Urinary bladder (tissue), 3 donors: ENCODE measurements at regions not wholly inside any gene's neighbourhood (a gene's known extent, or its start where the extent isn't known, plus 50 kb on each side); places are given as distances from the start of the nearest gene placed in this dataset.
"Not testable (repeated sequence)": the region's sequence is repeated elsewhere in the genome, so short reads cannot be mapped to it uniquely, and the experiment has no call there.

Source experiments
- DNase-seq: peaks from one replicate; pipeline ENCODE4 v3.0.0-alpha.2; 2015; ENCODE audit errors: extremely low spot score
- H3K27ac ChIP-seq: one replicate; pipeline ENCODE4 v1.5.1; 2013; ENCODE audit warnings: low read depth, mild to moderate bottlenecking, moderate library complexity
- H3K36me3 ChIP-seq: one replicate; pipeline ENCODE4 v1.6.1; 2013; ENCODE audit warnings: mild to moderate bottlenecking, moderate library complexity; ENCODE audit not compliant: insufficient read depth
- H3K4me1 ChIP-seq: one replicate; pipeline ENCODE4 v1.6.1; 2013; ENCODE audit warnings: mild to moderate bottlenecking, moderate library complexity; ENCODE audit not compliant: insufficient read depth
- H3K4me3 ChIP-seq: one replicate; pipeline ENCODE4 v1.5.1; 2013; ENCODE audit warnings: low read depth, low read length
- WGBS: extraction: QIAGEN DNeasy Blood & Tissue Kit; methylation state at CpG from one replicate; pipeline ENCODE4 v1.1.7; 2013; 5-methylcytosine and 5-hydroxymethylcytosine counted together
- donor health status: healthy with polysubstance abuse.
- donor health status: healthy.

DNA sequence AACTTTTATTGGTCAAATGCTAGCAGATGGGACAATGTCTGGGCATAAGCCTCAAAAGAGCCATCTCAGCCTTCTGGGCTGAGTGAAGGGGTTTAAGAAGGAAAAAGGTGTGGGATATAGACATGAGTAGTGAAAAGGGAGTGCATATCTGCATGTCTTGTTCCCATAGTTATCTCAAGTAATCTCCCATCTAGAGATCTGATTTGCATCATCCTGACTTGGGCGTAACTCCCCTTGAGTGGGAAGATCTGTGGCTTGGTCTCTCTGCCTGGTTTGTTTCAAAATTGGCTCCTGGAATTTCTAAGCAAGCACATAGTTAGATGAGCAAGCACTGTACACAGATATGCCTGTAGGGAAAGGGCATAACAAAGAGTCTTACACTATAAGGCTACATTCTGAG is 228.9 kb downstream of the SPATA31A6 start:
- 89% methylated on average over 1 of the region's 1 CpG for WGBS
- H3K27ac ChIP-seq, DNase-seq, H3K36me3 ChIP-seq, H3K4me3 ChIP-seq, H3K4me1 ChIP-seq: not testable (repeated sequence)

DNA sequence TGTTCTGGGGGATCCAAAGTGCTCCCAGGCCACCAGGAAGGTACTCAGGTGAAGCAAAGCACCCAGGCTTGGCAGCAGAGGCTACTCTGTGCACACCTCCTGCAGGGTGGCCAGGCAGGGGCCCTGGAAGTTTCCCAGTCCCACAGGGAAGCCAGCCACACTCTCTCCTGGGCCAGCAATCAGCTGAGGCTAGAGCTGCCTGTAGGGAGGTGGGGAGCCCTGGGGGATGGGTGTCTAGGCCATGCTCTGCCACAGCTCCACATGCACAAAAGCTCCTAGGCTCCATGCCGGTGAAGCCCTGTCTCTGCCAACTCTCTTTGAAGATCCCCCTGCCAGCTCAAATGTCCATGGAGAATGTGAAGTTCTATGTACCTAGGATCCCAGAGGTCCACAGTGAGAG is 231.4 kb downstream of the SPATA31A6 start:
- H3K27ac ChIP-seq, DNase-seq, H3K4me1 ChIP-seq, H3K36me3 ChIP-seq, H3K4me3 ChIP-seq: not testable (repeated sequence)
- WGBS, result no CpG with 5 or more reads among the region's 1 CpG

DNA sequence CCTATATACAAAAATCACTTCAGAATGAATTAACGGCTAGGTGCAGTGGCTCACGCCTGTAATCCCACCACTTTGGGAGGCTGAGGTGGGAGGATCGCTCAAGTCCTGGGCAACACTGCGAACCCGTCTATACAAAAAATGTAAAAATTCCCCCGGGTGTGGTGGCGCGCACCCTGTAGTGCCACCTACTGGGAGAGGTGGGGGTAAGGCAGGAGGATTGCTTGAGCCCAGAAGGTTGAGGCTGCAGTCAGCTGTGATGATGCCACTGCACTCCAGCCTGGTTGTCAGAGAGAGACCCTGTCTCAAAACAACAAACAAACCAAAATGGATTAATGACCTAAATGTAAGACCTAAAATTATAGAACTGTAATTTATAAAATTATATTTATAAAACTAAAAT is 236.2 kb downstream of the SPATA31A6 start:
- not testable (repeated sequence) for H3K27ac ChIP-seq, H3K4me1 ChIP-seq, DNase-seq, H3K36me3 ChIP-seq, H3K4me3 ChIP-seq
- 100% methylated on average over 1 of the region's 8 CpGs for WGBS

DNA sequence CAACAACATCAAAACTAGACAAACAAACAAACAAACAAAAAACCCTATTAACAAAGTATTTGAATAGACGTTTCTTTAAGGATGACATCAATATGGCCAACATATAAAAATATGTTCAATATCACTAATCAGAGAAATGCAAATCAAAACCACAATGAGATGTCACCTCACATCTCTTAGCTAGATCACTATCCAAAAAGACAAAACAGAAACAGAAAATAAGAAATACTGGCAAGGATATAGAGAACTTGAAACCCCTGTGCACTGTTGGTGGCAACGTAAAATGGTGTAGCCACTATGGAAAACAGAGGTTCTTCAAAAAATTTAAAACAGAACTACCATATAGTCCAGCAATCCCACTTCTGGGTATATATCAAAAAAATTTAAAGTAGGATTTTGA is 236.9 kb downstream of the SPATA31A6 start:
- H3K36me3 ChIP-seq, DNase-seq, H3K4me1 ChIP-seq, H3K27ac ChIP-seq, H3K4me3 ChIP-seq: not testable (repeated sequence)
- 75% methylated on average over 2 of the region's 2 CpGs for WGBS

DNA sequence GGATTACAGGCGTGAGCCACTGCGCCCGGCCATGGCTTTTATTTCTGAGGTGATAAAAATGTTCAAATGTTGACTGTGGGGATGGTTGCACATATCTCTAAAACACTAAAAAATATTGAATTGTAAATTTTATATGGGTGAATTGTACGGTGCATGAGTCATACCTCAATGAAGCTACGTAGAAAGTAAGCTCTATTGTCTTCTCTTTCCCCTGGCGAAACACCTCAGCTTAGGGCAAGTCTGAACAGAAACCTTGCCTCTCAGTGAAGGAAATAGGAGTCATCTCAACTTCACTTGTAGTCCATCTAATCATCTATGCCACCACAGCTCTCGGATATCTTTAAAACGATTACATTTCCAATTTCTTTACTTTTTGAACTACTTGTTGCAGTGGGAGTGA is 238.2 kb downstream of the SPATA31A6 start:
- not testable (repeated sequence) for H3K36me3 ChIP-seq, H3K4me3 ChIP-seq, H3K27ac ChIP-seq, H3K4me1 ChIP-seq, DNase-seq
- WGBS, result 85% methylated on average over 8 of the region's 8 CpGs

DNA sequence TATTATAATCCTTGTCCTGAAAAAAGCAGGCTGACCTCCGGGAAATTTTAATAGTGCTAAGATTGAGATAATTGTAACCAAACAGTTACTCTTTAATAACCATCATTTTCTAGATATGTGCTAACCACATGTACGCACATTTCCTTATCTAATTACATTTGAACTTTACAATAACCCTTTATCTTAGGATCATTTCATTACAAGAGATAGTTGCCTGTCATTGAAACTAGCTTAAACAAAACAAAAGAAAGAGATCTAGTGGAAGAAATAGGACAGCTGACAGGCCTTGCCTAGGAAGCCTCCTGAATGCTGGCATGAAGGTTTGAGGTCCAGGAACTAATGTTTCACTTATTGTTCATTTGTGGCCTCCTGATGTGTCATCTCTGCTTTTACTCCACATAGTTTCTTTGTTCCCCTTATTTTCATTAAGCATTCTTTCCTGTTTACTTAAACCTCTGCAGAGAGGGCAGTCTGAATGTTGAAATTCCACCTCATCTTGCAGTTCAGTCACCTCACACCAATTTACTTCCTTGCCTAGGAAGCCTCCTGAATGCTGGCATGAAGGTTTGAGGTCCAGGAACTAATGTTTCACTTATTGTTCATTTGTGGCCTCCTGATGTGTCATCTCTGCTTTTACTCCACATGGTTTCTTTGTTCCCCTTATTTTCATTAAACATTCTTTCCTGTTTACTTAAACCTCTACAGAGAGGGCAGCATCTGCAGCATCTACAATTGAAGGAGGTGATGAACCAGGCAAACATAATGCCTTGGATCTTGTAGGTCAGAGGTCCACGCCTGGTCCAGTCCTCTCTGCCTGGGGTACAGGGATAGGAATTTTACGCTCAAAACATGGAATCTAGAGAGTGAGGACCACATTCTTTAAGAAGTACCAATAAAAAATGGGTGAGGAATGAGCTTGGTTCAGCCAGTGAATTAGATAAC is 247.5 kb downstream of the SPATA31A6 start:
- not testable (repeated sequence) for H3K36me3 ChIP-seq, H3K4me3 ChIP-seq, H3K27ac ChIP-seq, DNase-seq, H3K4me1 ChIP-seq
- 75% methylated on average over 4 of the region's 4 CpGs for WGBS

DNA sequence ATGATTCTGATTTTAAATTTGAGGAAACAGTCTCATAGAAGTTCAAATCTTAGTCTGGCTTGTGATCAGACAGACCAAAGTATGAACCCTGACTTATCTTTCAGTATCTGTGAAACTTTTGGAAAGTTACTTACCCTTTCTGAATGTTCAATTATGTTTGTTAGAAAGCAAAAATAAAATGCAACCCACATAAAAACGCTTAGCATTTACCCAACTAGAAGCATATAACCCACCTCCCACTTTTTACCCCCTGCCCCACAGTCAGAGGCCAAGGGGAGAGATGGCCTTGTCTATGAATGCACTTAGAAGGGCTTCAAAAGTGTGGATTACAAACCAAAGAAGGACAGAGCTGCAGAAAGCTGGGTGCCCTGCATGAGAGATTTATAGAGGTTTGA is 248.2 kb downstream of the SPATA31A6 start:
- not testable (repeated sequence) for H3K4me3 ChIP-seq, DNase-seq, H3K27ac ChIP-seq, H3K4me1 ChIP-seq, H3K36me3 ChIP-seq
- 74% methylated on average over 1 of the region's 1 CpG for WGBS

DNA sequence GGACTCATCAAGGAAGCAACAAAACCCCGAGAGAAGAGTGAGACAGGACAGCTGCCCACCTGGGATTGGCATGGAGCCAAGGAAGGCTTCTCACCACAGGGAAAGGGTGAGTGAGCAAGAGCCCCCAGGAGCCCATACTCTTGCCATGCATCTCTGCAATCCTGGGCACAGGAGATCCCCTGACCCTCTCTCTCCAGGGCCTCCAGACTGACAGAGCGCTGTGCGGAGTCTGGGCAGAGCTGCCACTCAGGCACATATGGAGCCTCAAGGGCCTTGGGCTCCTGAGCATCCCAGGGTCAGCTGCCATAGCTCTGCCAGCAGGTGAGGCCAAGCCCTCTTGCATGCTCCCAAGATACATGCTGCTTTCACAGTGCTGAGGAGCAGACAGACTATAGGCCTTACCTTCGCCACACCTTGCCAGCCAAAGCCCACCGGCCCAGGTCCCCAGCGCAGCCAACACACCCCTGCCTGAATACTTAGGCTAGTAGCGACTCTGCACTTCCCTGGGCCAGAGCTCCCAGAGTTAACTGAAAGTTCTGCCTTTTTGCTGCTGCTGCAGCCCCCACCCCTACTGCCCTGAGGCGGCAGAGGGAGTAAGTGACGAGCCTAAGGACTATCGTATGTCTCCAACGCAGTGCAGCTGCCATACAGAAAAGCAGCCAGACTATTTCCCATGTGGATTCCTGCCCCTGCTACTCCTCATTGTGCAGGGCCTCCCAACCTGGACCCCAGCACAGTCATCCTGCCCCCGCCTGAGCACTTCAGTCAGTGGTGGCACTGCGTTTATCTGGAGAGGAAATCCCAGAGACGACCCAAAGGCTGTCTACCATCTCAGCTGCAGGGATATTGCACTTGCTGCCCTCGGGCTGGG is 251.6 kb downstream of the SPATA31A6 start:
- not testable (repeated sequence) for H3K4me1 ChIP-seq, H3K36me3 ChIP-seq, H3K27ac ChIP-seq, H3K4me3 ChIP-seq, DNase-seq
- WGBS, result 65% methylated on average over 15 of the region's 15 CpGs

DNA sequence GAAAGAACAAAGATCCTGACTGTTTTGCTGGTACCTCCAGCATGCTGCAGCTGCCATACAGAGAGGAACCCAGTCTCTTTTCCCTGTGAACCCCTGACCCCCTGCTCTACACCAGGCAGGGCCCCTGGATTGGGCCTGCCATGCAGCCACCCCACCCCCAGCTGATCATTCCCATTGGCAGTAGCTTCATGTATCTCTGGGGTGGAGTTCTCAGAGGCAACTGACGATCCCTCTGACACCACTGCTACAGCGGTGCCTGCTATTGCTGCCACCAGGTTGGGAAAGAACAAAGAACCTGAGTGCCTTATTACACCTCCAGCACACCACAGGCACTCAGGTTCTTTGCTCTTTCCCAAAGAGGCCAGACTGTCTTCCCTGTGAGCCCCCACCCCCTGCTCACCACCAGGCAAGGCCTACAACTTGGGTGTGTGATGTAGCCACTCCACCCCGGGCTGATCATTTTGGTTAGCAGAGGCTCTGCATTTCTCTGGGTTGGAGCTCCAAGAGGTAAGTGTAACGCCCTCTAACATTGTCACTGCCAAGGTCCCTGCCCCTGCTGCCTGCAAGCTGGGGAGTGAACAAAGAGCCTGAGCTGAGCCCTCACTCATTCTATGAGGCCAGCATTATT is 252.4 kb downstream of the SPATA31A6 start:
- H3K4me3 ChIP-seq, H3K4me1 ChIP-seq, DNase-seq, H3K36me3 ChIP-seq, H3K27ac ChIP-seq: not testable (repeated sequence)
- 85% methylated on average over 3 of the region's 4 CpGs for WGBS

DNA sequence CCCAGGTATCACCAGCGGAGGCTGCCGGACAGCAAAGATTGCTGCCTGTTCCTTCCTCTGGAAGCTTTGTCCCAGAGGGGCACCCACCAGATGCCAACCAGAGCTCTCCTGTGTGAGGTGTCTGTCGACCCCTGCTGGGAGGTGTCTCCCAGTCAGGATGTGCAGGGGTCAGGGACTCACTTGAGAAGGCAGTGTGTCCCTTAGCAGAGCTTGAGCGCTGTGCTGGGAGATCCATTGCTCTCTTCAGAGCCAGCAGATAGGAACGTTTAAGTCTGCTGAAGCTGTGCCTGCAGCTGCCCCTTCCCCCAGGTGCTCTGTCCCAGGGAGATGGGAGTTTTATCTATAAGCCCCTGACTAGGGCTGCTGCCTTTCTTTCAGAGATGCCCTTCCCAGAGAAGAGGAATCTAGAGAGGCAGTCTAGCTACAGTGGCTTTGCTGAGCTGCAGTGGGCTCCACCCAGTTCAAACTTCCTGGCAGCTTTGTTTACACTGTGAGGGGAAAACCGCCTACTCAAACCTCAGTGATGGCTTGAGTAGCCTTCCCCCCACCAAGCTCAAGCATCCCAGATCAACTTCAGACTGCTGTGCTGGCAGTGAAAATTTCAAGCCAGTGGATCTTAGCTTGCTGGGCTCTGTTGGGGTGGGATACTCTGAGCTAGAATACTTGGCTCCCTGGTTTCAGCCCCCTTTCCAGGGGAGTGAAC is 253.7 kb downstream of the SPATA31A6 start:
- not testable (repeated sequence) for H3K27ac ChIP-seq, H3K4me3 ChIP-seq, DNase-seq, H3K36me3 ChIP-seq, H3K4me1 ChIP-seq
- WGBS, result 65% methylated on average over 2 of the region's 6 CpGs

DNA sequence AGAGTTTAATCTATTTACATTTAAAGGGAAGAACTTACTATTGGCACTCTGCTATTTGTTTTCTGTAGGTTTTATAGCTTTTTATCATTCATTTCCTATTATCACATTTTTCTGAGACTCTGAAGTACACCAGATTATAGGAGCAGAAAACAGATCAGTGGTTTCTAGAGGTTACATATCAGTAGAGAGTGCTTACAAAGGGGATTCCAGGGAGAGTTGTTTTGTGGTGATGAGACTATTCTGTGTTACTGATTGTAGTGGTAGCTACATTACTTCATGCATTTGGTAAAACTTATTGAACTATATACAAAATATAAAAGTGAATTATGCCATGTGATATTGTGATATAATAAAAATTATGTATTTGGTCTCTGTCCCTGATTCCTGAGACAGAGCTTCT is 259.2 kb downstream of the SPATA31A6 start:
- H3K36me3 ChIP-seq, H3K4me3 ChIP-seq, DNase-seq, H3K4me1 ChIP-seq, H3K27ac ChIP-seq: not testable (repeated sequence)

DNA sequence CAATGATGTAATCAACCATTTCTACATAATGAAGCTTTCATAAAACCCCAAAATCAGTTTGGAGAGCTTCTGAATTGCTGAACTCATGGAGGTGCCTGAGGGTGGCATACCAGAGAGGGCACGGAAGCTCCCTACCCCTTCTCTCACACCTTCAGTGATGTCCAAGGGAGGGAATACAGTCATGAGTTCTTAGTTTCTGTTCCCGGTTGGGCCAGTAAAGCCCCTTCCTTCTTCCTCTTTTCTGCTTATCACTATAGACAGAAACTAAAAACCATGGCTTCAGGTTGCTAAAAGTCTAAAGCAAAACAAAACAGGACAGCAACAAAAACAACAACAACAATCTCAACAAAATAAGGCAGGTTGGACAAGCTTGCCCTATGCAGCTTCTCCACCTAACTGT is 260.0 kb downstream of the SPATA31A6 start:
- H3K27ac ChIP-seq, DNase-seq, H3K4me1 ChIP-seq, H3K36me3 ChIP-seq, H3K4me3 ChIP-seq: not testable (repeated sequence)
- WGBS, result 67% methylated on average over 2 of the region's 2 CpGs

DNA sequence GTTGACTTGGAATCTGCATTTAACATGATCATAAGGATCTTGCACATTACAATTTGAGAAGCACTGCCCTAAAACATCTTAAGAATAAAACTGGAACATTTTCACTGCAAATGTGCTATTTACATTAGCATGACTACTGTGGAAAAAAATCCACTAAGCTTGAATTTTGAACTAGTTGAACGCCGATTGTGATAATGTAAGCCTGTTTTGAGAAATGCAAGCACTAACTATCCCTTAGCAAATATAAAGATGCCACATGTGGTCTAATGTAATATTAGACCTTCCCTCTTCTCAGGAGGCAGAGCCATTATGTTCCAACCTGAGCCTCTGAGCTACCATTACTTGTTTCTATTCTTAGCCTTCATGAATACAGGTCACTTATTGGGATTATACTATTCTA is 278.0 kb downstream of the SPATA31A6 start:
- not testable (repeated sequence) for H3K27ac ChIP-seq, H3K4me3 ChIP-seq, DNase-seq, H3K4me1 ChIP-seq, H3K36me3 ChIP-seq
- WGBS, result 40% methylated on average over 2 of the region's 2 CpGs
